ENCODE measurements at regions not wholly inside any gene's neighbourhood (a gene's known extent, or its start where the extent isn't known, plus 50 kb on each side); places are given as distances from the start of the nearest gene placed in this dataset.
"Not testable (repeated sequence)": the region's sequence is repeated elsewhere in the genome, so short reads cannot be mapped to it uniquely, and the experiment has no call there.

GRCh38 chr16:85449885-85450245, 163.3 kb upstream of the GSE1 start:
- no peak for DNase-seq (ENCODE audit: low read depth in 2 of 2, low spot score in 1 of 2)

GRCh38 chr16:85451142-85451541, 162.0 kb upstream of the GSE1 start:
- not testable (repeated sequence) for DNase-seq (ENCODE audit: low read depth in 2 of 2, low spot score in 1 of 2)

GRCh38 chr16:85451641-85452363, 161.3 kb upstream of the GSE1 start:
- DNase-seq (ENCODE audit: low read depth in 2 of 2, low spot score in 1 of 2), result no peak

GRCh38 chr16:85452364-85453193, 160.5 kb upstream of the GSE1 start:
- no peak for DNase-seq (ENCODE audit: low read depth in 2 of 2, low spot score in 1 of 2)

- DNase-seq (ENCODE audit: low read depth in 2 of 2, low spot score in 1 of 2), result no peak
These were observed 159.9 kb upstream of the GSE1 start for GRCh38 chr16:85453194-85453678.

GRCh38 chr16:85453703-85454102, 159.4 kb upstream of the GSE1 start:
- no peak for DNase-seq (ENCODE audit: low read depth in 2 of 2, low spot score in 1 of 2)

GRCh38 chr16:85454171-85454872, 158.8 kb upstream of the GSE1 start:
- no peak for DNase-seq (ENCODE audit: low read depth in 2 of 2, low spot score in 1 of 2)

GRCh38 chr16:85455534-85455933, 157.6 kb upstream of the GSE1 start:
- DNase-seq (ENCODE audit: low read depth in 2 of 2, low spot score in 1 of 2), result no peak

- DNase-seq (ENCODE audit: low read depth in 2 of 2, low spot score in 1 of 2), result no peak
These were observed 155.8 kb upstream of the GSE1 start for GRCh38 chr16:85457366-85457765.

GRCh38 chr16:85458968-85459367, 154.2 kb upstream of the GSE1 start:
- DNase-seq (ENCODE audit: low read depth in 2 of 2, low spot score in 1 of 2), result no peak

- DNase-seq (ENCODE audit: low read depth in 2 of 2, low spot score in 1 of 2), result no peak
These were observed 153.4 kb upstream of the GSE1 start for GRCh38 chr16:85459529-85460251.

GRCh38 chr16:85460252-85461021, 152.7 kb upstream of the GSE1 start:
- no peak for DNase-seq (ENCODE audit: low read depth in 2 of 2, low spot score in 1 of 2)

- DNase-seq (ENCODE audit: low read depth in 2 of 2, low spot score in 1 of 2), result no peak
These were observed 151.9 kb upstream of the GSE1 start for GRCh38 chr16:85461022-85461813.

- DNase-seq (ENCODE audit: low read depth in 2 of 2, low spot score in 1 of 2), result no peak
These were observed 151.1 kb upstream of the GSE1 start for GRCh38 chr16:85461814-85462713.

- DNase-seq (ENCODE audit: low read depth in 2 of 2, low spot score in 1 of 2), result no peak
These were observed 150.2 kb upstream of the GSE1 start for GRCh38 chr16:85462714-85463611.

- no peak for DNase-seq (ENCODE audit: low read depth in 2 of 2, low spot score in 1 of 2)
These were observed 149.3 kb upstream of the GSE1 start for GRCh38 chr16:85463672-85464382.
